Esophagus squamous epithelium (tissue), 5 donors: ENCODE measurements at regions not wholly inside any gene's neighbourhood (a gene's known extent, or its start where the extent isn't known, plus 50 kb on each side); places are given as distances from the start of the nearest gene placed in this dataset.

Experiments used
- DNase-seq: peaks from one replicate; lab custom pipeline; 2025; lab: John Stamatoyannopoulos, UW
- H3K27ac ChIP-seq, 4 donors: fragments of 200-600 bp; sonication (generic); one replicate each; pipeline ENCODE4 v1.5.1; 2016 to 2019; ENCODE audit warnings: mild to moderate bottlenecking in 1 of 4
- H3K27me3 ChIP-seq, 4 donors: fragments of 200-600 bp; sonication (generic); 1 replicate in 3 of 4; 2 replicates in 1 of 4; pipeline versions ENCODE4 v1.5.1 to v1.6.0; 2017 to 2021; ENCODE audit warnings: antibody characterized with exemption in 1 of 4
- H3K36me3 ChIP-seq, 3 donors: fragments of 200-600 bp; sonication (generic); one replicate each; pipeline ENCODE4 v1.5.1; 2016 to 2019
- H3K4me1 ChIP-seq, 3 donors: fragments of 200-600 bp; sonication (generic); one replicate each; pipeline ENCODE4 v1.5.1; 2017 to 2019
- H3K4me3 ChIP-seq, 4 donors: fragments of 200-600 bp; sonication (generic); 1 replicate in 3 of 4; 2 replicates in 1 of 4; pipeline ENCODE4 v1.5.1; 2016 to 2019; ENCODE audit warnings: mild to moderate bottlenecking in 2 of 4, moderate library complexity in 1 of 4
- H3K9me3 ChIP-seq, 3 donors: fragments of 200-600 bp; sonication (generic); one replicate each; pipeline ENCODE4 v1.5.1; 2016 to 2019
- POLR2A ChIP-seq, 4 donors: fragments of 450-650 bp; IDR thresholded peaks; one replicate each; pipeline ENCODE4 v1.6.1; 2017; ENCODE audit warnings: antibody characterized with exemption in 4 of 4, mild to moderate bottlenecking in 4 of 4, moderate library complexity in 3 of 4
- WGBS, 2 donors: methylation state at CpG; one replicate each; pipeline ENCODE4 v1.1.5; 2018; 5-methylcytosine and 5-hydroxymethylcytosine counted together
- intact Hi-C: fragments of 100-400 bp; cut with DNase I; formaldehyde crosslinking; loops from one replicate; pipeline ENCODE4 v1.15.0; 2022
- TF ChIP-seq, protein P1 (sequence below), 6 experiments: fragments of 450-650 bp in 4 of 6; fragments of 200-600 bp in 2 of 6; sonication (generic) in 2 of 6; IDR thresholded peaks; one replicate each; pipeline ENCODE4 v1.5.1; 2016 to 2019; ENCODE audit warnings: antibody characterized with exemption in 6 of 6, mild to moderate bottlenecking in 4 of 6, moderate library complexity in 4 of 6
- donor health status: DM: yes; HTN: yes; CAD: no.

GRCh38 chr1:238152119-238152518 lies 261.4 kb upstream of the ZP4 start:
- Histone ChIP-seq H3K27me3 (no peaks in the 10 kb centered on the region), H3K4me3 (no peak overlapping the region), H3K36me3 (no peaks in the 10 kb centered on the region), H3K9me3 (no peaks in the 10 kb centered on the region), H3K4me1 (no peaks in the 10 kb centered on the region), H3K27ac (no peak overlapping the region)
- no peak for TF ChIP-seq POLR2A (IDR thresholded peaks at IDR 0.05)
- TF ChIP-seq, protein P1, sequence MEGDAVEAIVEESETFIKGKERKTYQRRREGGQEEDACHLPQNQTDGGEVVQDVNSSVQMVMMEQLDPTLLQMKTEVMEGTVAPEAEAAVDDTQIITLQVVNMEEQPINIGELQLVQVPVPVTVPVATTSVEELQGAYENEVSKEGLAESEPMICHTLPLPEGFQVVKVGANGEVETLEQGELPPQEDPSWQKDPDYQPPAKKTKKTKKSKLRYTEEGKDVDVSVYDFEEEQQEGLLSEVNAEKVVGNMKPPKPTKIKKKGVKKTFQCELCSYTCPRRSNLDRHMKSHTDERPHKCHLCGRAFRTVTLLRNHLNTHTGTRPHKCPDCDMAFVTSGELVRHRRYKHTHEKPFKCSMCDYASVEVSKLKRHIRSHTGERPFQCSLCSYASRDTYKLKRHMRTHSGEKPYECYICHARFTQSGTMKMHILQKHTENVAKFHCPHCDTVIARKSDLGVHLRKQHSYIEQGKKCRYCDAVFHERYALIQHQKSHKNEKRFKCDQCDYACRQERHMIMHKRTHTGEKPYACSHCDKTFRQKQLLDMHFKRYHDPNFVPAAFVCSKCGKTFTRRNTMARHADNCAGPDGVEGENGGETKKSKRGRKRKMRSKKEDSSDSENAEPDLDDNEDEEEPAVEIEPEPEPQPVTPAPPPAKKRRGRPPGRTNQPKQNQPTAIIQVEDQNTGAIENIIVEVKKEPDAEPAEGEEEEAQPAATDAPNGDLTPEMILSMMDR (IDR thresholded peaks at IDR 0.05), result no peak
- intact Hi-C loops, result no loop called here
- DNase-seq, result no peak
- 83 to 86% methylated on average over 2 of the region's 2 CpGs for whole genome bisulfite sequencing, 2 donors

DNA sequence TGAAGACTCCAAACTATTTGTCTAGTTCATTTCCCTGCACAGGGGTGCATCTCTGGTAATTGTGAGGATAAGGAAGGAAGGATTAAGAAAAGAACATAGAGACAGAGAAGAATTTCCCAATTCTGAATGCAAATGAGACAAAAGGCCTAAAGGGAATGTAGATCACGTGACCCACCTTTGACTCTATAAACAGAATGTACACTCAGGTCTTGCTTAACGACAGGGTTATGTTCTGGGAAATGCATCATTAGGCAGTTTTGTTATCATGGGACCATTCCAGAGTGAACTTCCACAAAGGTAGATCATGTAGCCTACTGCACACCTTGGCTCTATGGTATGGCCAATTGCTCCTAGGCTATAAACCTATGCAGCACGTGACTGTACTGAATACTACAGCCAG lies 252.3 kb upstream of the ZP4 start:
- Histone ChIP-seq H3K4me3 (no peak overlapping the region), H3K36me3 (no peaks in the 10 kb centered on the region), H3K27ac (no peak overlapping the region), H3K27me3 (no peaks in the 10 kb centered on the region), H3K4me1 (peaks cover 0 to 5% (median 0%) of the 10 kb centered on the region in 3 donors), H3K9me3 (no peaks in the 10 kb centered on the region)
- intact Hi-C loops, result no loop called here
- TF ChIP-seq, protein P1 (IDR thresholded peaks at IDR 0.05), result no peak
- TF ChIP-seq POLR2A (IDR thresholded peaks at IDR 0.05), result no peak
- no peak for DNase-seq
- WGBS, 2 donors, result 48 to 52% methylated on average over 3 of the region's 3 CpGs

DNA sequence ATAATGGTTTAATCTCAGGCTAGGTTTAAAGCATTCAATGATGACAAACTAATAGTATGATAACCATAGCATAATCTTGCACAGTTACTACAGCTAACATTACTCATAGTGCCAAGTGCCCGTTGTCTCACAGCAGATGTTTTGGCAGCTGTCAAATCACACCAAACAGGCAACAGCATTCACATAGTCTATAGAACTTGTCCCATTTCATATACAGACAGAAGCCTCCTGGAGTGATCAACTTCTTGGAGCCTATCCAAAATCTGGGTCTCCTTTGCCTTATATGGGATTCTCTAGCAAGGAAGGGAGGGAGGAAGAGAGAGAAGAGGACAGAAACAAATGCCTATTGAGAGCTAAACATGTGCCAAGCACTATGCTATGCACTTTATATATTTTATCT lies 250.6 kb upstream of the ZP4 start:
- intact Hi-C loops, result no loop called here
- Histone ChIP-seq H3K4me3 (no peak overlapping the region), H3K4me1 (peaks cover 0 to 5% (median 0%) of the 10 kb centered on the region in 3 donors), H3K36me3 (no peaks in the 10 kb centered on the region), H3K9me3 (no peaks in the 10 kb centered on the region), H3K27ac (no peak overlapping the region), H3K27me3 (no peaks in the 10 kb centered on the region)
- TF ChIP-seq, protein P1 (IDR thresholded peaks at IDR 0.05), result no peak
- no peak for TF ChIP-seq POLR2A (IDR thresholded peaks at IDR 0.05)
- 29 to 31% methylated on average over 1 of the region's 1 CpG for WGBS, 2 donors
- DNase-seq, result no peak

- no peaks in the 10 kb centered on the region for H3K36me3 ChIP-seq
- no peak for TF ChIP-seq POLR2A (IDR thresholded peaks at IDR 0.05)
- TF ChIP-seq, protein P1 (IDR thresholded peaks at IDR 0.05), result no peak
- no peak overlapping the region for H3K4me3 ChIP-seq
- no peak overlapping the region for H3K27ac ChIP-seq
- intact Hi-C loops, result no loop called here
- H3K4me1 ChIP-seq, result peaks cover 0 to 5% (median 0%) of the 10 kb centered on the region in 3 donors
- H3K27me3 ChIP-seq, result no peaks in the 10 kb centered on the region
- H3K9me3 ChIP-seq, result no peaks in the 10 kb centered on the region
- DNase-seq, result no peak
- 18 to 27% methylated on average over 2 of the region's 2 CpGs for whole genome bisulfite sequencing, 2 donors
Observed at GRCh38 chr1:238139713-238140112, 249.0 kb upstream of the ZP4 start.

- intact Hi-C loops, result no loop called here
- Histone ChIP-seq H3K36me3 (no peaks in the 10 kb centered on the region), H3K4me3 (no peak overlapping the region), H3K9me3 (no peaks in the 10 kb centered on the region), H3K27me3 (no peaks in the 10 kb centered on the region), H3K4me1 (peaks cover 0 to 5% (median 0%) of the 10 kb centered on the region in 3 donors), H3K27ac (no peak overlapping the region)
- TF ChIP-seq POLR2A (IDR thresholded peaks at IDR 0.05), result no peak
- TF ChIP-seq, protein P1 (IDR thresholded peaks at IDR 0.05), result no peak
- no peak for DNase-seq
- WGBS, 2 donors, result 73 to 82% methylated on average over 6 of the region's 6 CpGs
Observed at GRCh38 chr1:238138059-238138626, 247.4 kb upstream of the ZP4 start.
